Suprapubic skin (tissue), 4 donors: ENCODE measurements at regions not wholly inside any gene's neighbourhood (a gene's known extent, or its start where the extent isn't known, plus 50 kb on each side); places are given as distances from the start of the nearest gene placed in this dataset.

Experiments used
- DNase-seq, 2 donors: peaks; one replicate each; pipeline ENCODE4 v3.0.0-alpha.2; 2019; ENCODE audit warnings: low spot score in 2 of 2
- H3K27ac ChIP-seq: fragments of 200-600 bp; sonication (generic); one replicate; pipeline ENCODE4 v1.5.1; 2019
- H3K27me3 ChIP-seq: fragments of 200-600 bp; sonication (generic); one replicate; pipeline ENCODE4 v1.5.1; 2019
- H3K36me3 ChIP-seq: fragments of 200-600 bp; sonication (generic); one replicate; pipeline ENCODE4 v1.5.1; 2019
- H3K4me1 ChIP-seq: fragments of 200-600 bp; sonication (generic); one replicate; pipeline ENCODE4 v1.5.1; 2019
- H3K4me3 ChIP-seq: fragments of 200-600 bp; sonication (generic); one replicate; pipeline ENCODE4 v1.5.1; 2019; ENCODE audit warnings: mild to moderate bottlenecking
- H3K9me3 ChIP-seq: fragments of 200-600 bp; sonication (generic); one replicate; pipeline ENCODE4 v1.5.1; 2019
- CTCF ChIP-seq, 2 donors: fragments of 200-600 bp in 1 of 2; fragments of 450-650 bp in 1 of 2; sonication (generic) in 1 of 2; IDR thresholded peaks; one replicate each; pipeline ENCODE4 v1.5.1; 2016 to 2019; ENCODE audit warnings: antibody characterized with exemption in 2 of 2, mild to moderate bottlenecking in 1 of 2, moderate library complexity in 1 of 2
- EP300 ChIP-seq: sonication (generic); formaldehyde crosslinking; IDR thresholded peaks from one replicate; pipeline ENCODE4 v1.6.1; 2017; ENCODE audit warnings: antibody characterized with exemption
- POLR2A ChIP-seq, 2 donors: fragments of 450-650 bp; IDR thresholded peaks; one replicate each; pipeline ENCODE4 v1.6.1; 2017; ENCODE audit warnings: antibody characterized with exemption in 2 of 2, mild to moderate bottlenecking in 2 of 2, moderate library complexity in 2 of 2
- POLR2AphosphoS5 ChIP-seq, 3 donors: sonication (generic); formaldehyde crosslinking; IDR thresholded peaks; one replicate each; pipeline ENCODE4 v1.6.1; 2017; ENCODE audit warnings: antibody characterized with exemption in 3 of 3
- WGBS: methylation state at CpG from one replicate; pipeline ENCODE4 v1.1.5; 2018; 5-methylcytosine and 5-hydroxymethylcytosine counted together

DNA sequence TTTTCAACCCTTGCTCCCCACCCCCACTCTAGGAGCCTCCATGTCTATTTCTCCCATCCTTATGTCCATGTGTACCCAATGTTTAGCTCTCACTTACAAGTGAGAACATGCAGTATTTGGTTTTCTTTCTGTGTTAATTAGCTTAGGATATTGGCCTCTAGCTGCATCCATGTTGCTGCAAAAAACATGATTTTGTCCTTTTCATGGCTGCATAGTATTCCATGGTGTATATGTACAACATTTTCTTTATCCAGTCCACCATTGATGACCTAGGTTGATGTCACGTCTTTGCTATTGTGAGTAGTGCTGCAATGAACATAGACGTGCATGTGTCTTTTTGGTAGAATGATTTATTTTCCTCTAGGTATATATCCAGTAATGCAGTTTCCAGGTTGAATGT is 472.8 kb downstream of the ZNF674 start:
- no peak for TF ChIP-seq EP300
- TF ChIP-seq CTCF (IDR thresholded peaks at IDR 0.05) = no peak
- no peak for TF ChIP-seq POLR2A (IDR thresholded peaks at IDR 0.05)
- no peak for TF ChIP-seq POLR2AphosphoS5 (IDR thresholded peaks at IDR 0.05)
- no peak overlapping the region for H3K27ac ChIP-seq
- WGBS = 80% methylated on average over 2 of the region's 2 CpGs

DNA sequence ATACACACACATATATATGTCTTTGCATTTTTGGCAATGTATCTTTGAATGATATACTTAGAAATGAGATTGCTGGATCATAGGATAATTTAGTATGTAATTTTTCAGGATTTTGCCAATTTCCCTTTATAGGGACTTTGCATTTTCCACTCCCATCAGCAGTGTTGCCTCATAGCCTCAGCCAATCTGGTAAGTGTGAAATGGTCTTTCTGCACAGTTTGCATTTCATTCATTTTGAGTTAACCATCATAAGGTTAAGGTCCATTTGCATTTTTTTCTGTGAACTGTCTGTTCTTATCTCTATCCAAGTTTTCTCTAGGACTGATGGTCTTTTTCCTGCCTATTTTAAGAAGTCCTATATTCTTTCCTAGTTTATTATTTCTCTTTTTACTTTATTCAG is 474.8 kb downstream of the ZNF674 start:
- H3K36me3 ChIP-seq = no peaks in the 10 kb centered on the region
- no peak overlapping the region for H3K27ac ChIP-seq
- no peaks in the 10 kb centered on the region for H3K27me3 ChIP-seq
- no peaks in the 10 kb centered on the region for H3K4me1 ChIP-seq
- no peak overlapping the region for H3K4me3 ChIP-seq
- DNase-seq = no peak
- no peaks in the 10 kb centered on the region for H3K9me3 ChIP-seq
- no peak for TF ChIP-seq POLR2AphosphoS5 (IDR thresholded peaks at IDR 0.05)
- no peak for TF ChIP-seq POLR2A (IDR thresholded peaks at IDR 0.05)

More for the DNA sequence above, 472.8 kb downstream of the ZNF674 start:
- no peaks in the 10 kb centered on the region for H3K4me1 ChIP-seq
- DNase-seq = no peak
- H3K36me3 ChIP-seq = no peaks in the 10 kb centered on the region
- no peaks in the 10 kb centered on the region for H3K27me3 ChIP-seq
- no peak overlapping the region for H3K4me3 ChIP-seq
- H3K9me3 ChIP-seq = no peaks in the 10 kb centered on the region

DNA sequence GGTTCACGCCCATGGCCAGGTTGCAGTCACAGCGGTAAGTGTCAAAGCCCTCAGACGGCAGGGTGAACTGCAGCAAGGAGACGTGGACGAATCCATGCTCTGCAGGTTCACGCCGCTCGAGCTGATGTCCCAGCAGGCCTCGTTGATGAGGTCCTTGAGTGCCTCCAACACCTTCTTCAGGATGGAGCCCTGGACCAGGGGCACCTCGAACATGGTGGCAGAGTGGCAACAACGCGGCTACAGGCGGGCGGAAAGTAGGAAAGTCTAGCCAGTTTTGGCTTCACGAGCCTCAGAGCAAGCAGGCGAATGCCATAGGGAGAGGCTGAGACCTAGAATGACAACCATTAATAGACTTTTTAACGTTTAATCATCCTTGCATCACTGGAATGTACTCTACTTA is 485.9 kb downstream of the ZNF674 start:
- 91% methylated on average over 17 of the region's 17 CpGs for WGBS
- no peak for TF ChIP-seq EP300
- no peak for TF ChIP-seq POLR2AphosphoS5 (IDR thresholded peaks at IDR 0.05)
- no peak for TF ChIP-seq CTCF (IDR thresholded peaks at IDR 0.05)
- TF ChIP-seq POLR2A (IDR thresholded peaks at IDR 0.05) = no peak
- Histone ChIP-seq H3K27me3 (no peaks in the 10 kb centered on the region), H3K36me3 (no peaks in the 10 kb centered on the region), H3K9me3 (no peaks in the 10 kb centered on the region), H3K4me1 (no peaks in the 10 kb centered on the region), H3K27ac (no peak overlapping the region), H3K4me3 (no peak overlapping the region)
- DNase-seq = no peak

DNA sequence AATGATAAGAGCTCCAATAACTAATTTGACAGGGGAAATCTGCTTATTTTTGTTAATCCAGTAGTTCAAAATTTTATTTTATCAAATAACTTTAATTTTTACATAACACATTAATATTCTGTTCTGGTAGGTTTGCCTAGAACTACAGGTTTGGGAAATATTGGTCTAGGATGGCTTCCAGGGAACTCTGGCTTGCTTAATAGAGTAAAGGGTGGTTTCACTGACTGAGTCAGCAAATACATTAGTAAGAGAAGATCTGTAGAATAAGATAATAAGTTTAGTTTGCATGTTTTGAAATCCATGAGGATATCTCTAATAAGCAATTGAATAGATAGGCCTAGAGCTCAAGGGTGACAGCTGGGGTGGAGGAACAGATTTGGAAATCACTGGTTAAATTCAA is 500.7 kb downstream of the ZNF674 start:
- DNase-seq = no peak
- Histone ChIP-seq H3K9me3 (no peaks in the 10 kb centered on the region), H3K27me3 (no peaks in the 10 kb centered on the region), H3K4me1 (no peaks in the 10 kb centered on the region), H3K4me3 (no peak overlapping the region), H3K36me3 (no peaks in the 10 kb centered on the region), H3K27ac (no peak overlapping the region)
- TF ChIP-seq EP300 = no peak
- no peak for TF ChIP-seq POLR2A (IDR thresholded peaks at IDR 0.05)

GRCh38 chrX:46040001-46040400 is 505.2 kb downstream of the ZNF674 start:
- H3K27me3 ChIP-seq = no peaks in the 10 kb centered on the region
- TF ChIP-seq POLR2A (IDR thresholded peaks at IDR 0.05) = no peak
- TF ChIP-seq EP300 = no peak
- no peak for TF ChIP-seq POLR2AphosphoS5 (IDR thresholded peaks at IDR 0.05)
- no peak for TF ChIP-seq CTCF (IDR thresholded peaks at IDR 0.05)

GRCh38 chrX:46039526-46039925 is 505.7 kb downstream of the ZNF674 start:
- Histone ChIP-seq H3K27ac (no peak overlapping the region), H3K27me3 (no peaks in the 10 kb centered on the region), H3K36me3 (no peaks in the 10 kb centered on the region), H3K4me1 (no peaks in the 10 kb centered on the region), H3K9me3 (no peaks in the 10 kb centered on the region), H3K4me3 (no peak overlapping the region)
- WGBS = 65% methylated on average over 5 of the region's 5 CpGs
- no peak for DNase-seq
- TF ChIP-seq POLR2AphosphoS5 (IDR thresholded peaks at IDR 0.05) = no peak
- TF ChIP-seq EP300 = no peak
- no peak for TF ChIP-seq CTCF (IDR thresholded peaks at IDR 0.05)

More at GRCh38 chrX:46040001-46040400, 505.2 kb downstream of the ZNF674 start:
- Histone ChIP-seq H3K36me3 (no peaks in the 10 kb centered on the region), H3K27ac (no peak overlapping the region), H3K4me1 (no peaks in the 10 kb centered on the region), H3K4me3 (no peak overlapping the region), H3K9me3 (no peaks in the 10 kb centered on the region)
- DNase-seq = no peak
